WI38 (cell line): ENCODE measurements at regions not wholly inside any gene's neighbourhood (a gene's known extent, or its start where the extent isn't known, plus 50 kb on each side); places are given as distances from the start of the nearest gene placed in this dataset.

ENCODE experiments used
- H3K4me3 ChIP-seq: 2 replicates; pipeline ENCODE4 v1.5.1; 2011; ENCODE audit warnings: low read depth, mild to moderate bottlenecking, control low read depth, low read length
- CTCF ChIP-seq: IDR thresholded peaks from 2 replicates; pipeline ENCODE4 v1.5.1; 2012; ENCODE audit warnings: low read depth, mild to moderate bottlenecking, control low read depth, low read length

DNA sequence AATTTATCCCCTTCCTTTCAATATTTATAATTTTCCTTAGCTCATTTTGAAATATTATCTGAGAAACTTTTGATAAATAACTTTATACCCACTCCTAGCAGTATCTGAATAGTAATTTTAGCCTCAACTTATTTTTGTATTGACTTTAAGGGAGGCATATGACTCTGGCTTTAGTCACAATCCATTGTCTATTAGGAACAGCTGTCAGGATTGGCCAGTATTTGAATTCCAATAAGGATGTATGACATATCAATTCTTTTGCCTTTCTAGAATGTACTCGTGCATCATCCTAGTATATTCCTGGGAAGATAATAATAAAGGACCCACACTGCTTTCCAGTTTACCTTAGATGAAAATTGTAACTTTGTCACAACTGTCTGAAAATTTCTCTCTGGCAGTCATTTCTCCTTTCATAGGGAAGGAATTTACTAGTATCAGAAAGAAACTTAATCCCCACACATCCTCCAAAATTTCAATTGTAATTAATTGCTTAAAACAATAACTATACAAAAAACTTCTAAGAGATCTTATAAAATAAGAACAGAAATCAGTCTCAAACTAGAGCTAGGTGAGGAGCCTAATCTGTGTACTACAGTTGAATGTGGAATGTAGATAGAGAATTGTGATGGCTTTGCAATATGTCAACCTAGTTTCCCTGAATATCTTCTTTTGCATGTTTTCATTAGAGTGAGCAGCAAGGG, 121.0 kb upstream of the EPHA5 start:
- TF ChIP-seq CTCF, result no peak
- H3K4me3 ChIP-seq, result no peak overlapping the region

DNA sequence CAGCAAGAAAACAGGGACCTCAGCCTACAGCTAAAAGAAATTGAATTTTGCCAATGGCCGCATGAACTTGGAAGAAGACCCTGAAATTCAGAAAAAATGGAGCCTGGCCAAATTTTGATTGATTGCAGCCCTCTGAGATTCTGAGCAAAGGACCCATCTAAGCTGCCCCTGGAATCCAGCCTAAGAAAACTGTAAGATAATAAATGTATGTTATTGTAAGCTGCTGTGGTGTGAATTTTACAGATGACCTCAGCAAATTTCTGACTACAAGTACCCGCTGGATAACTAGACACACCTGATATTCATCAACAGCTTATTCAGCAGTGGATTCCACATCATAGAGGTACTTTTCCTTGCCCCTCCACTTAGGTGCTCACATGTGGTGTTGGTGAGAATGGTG, 119.5 kb upstream of the EPHA5 start:
- no peak overlapping the region for H3K4me3 ChIP-seq
- TF ChIP-seq CTCF, result no peak

DNA sequence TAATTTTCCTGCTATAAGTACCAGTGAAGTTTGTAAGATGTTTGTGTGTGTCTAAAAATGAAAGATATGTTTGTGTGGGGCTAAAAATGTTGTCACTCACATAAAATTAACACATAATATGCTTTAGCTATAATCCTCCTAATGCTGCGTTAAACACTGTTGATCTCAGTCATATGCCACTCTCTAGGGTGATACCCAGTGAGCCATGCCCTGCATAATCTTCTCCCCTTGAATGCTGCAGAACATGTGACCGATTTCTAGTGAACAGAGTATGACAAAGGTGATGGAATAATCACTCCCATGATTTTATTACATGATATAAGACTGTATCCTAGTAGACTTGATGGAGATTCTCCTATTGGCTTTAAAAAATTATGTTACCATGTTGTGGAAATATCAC, 119.1 kb upstream of the EPHA5 start:
- H3K4me3 ChIP-seq, result no peak overlapping the region
- no peak for TF ChIP-seq CTCF

- no peak for TF ChIP-seq CTCF
- H3K4me3 ChIP-seq, result no peak overlapping the region
These were observed 107.0 kb upstream of the EPHA5 start for GRCh38 chr4:65777270-65777669.

- TF ChIP-seq CTCF, result no peak
- no peak overlapping the region for H3K4me3 ChIP-seq
These were observed 103.3 kb upstream of the EPHA5 start for GRCh38 chr4:65773636-65774035.

- TF ChIP-seq CTCF, result no peak
- no peak overlapping the region for H3K4me3 ChIP-seq
These were observed 77.1 kb upstream of the EPHA5 start for GRCh38 chr4:65747386-65747785.

DNA sequence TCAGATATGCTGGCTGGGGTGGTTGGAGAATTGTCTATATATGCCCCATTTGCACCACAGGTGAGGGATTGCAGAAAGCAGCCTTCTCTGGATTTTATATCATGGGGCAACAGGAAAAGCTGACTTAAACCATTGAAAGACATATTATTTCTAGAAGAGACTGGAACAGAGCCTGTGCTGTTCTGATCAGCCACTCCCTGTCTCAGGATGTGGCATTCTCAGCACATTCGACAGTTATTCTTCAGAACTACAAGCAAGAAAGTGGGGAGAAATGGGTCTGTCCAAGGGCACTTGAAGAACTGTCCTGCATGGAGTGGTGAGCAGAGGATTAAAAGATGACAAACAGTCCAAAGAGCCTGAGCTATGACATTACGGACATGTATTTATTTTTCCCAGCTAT, 67.8 kb upstream of the EPHA5 start:
- no peak for TF ChIP-seq CTCF
- no peak overlapping the region for H3K4me3 ChIP-seq
